ENCODE measurements at regions not wholly inside any gene's neighbourhood (a gene's known extent, or its start where the extent isn't known, plus 50 kb on each side); places are given as distances from the start of the nearest gene placed in this dataset.

- H2AFZ ChIP-seq (ENCODE audit: insufficient read depth, low read depth, low read length, poor library complexity, severe bottlenecking): no peak overlapping the region
- WGBS (ENCODE audit: insufficient coverage): 80% methylated on average over 1 of the region's 1 CpG
Observed at GRCh38 chr1:78385744-78386462, 104.9 kb upstream of the PTGFR start.

GRCh38 chr1:78387201-78387600 is 103.6 kb upstream of the PTGFR start:
- H3K4me1 Mint-ChIP-seq: no peaks in the 10 kb centered on the region
- intact Hi-C loops (cut with micrococcal nuclease): no loop called here
- no peaks in the 10 kb centered on the region for H3K36me3 Mint-ChIP-seq
- H3K9ac ChIP-seq (ENCODE audit: insufficient read depth, low read length, poor library complexity, severe bottlenecking): no peak overlapping the region
- H2AFZ ChIP-seq (ENCODE audit: insufficient read depth, low read depth, low read length, poor library complexity, severe bottlenecking): no peak overlapping the region
- no peaks in the 10 kb centered on the region for H3K36me3 ChIP-seq (replicated peaks in 1 of 2; ENCODE audit: control insufficient read depth in 1 of 2, insufficient read depth in 2 of 2, low read length in 2 of 2)
- no peak overlapping the region for H3K4me3 Mint-ChIP-seq
- H3K79me2 ChIP-seq (ENCODE audit: insufficient read depth, low read length): no peaks in the 10 kb centered on the region
- H3K4me3 ChIP-seq (replicated peaks in 1 of 3; ENCODE audit: low read depth in 2 of 3, low read length in 3 of 3): no peak overlapping the region
- no peak overlapping the region for H3K27ac Mint-ChIP-seq
- no peak overlapping the region for H3K27ac ChIP-seq (ENCODE audit: low read depth in 1 of 2, low read length in 2 of 2)
- H3K9me3 ChIP-seq (replicated peaks in 1 of 2; ENCODE audit: control insufficient read depth in 1 of 2, insufficient read depth in 1 of 2, low read length in 2 of 2): no peaks in the 10 kb centered on the region
- H3K27me3 Mint-ChIP-seq (ENCODE audit: low read depth in 3 of 3): no peaks in the 10 kb centered on the region
- no peak for TF ChIP-seq CTCF (IDR thresholded peaks at IDR 0.05)
- DNase-seq: no peak
- no peak overlapping the region for H3K4me2 ChIP-seq (replicated peaks; ENCODE audit: extremely low read depth, low read length, poor library complexity, severe bottlenecking)
- no peaks in the 10 kb centered on the region for H3K4me1 ChIP-seq (ENCODE audit: control insufficient read depth in 1 of 2, insufficient read depth in 2 of 2, low read length in 2 of 2)
- H3K27me3 ChIP-seq (ENCODE audit: control insufficient read depth in 2 of 2, insufficient read depth in 2 of 2, low read length in 2 of 2): no peaks in the 10 kb centered on the region
- no peaks in the 10 kb centered on the region for H4K20me1 ChIP-seq (ENCODE audit: insufficient read depth, low read length)
- WGBS (ENCODE audit: insufficient coverage): no CpG with 5 or more reads among the region's 2 CpGs
- H3K9me3 Mint-ChIP-seq: peaks cover 0 to 4% (median 0%) of the 10 kb centered on the region in 7 donors

More at GRCh38 chr1:78385744-78386462, 104.9 kb upstream of the PTGFR start:
- DNase-seq: no peak
- H3K9me3 Mint-ChIP-seq: peaks cover 0 to 5% (median 0%) of the 10 kb centered on the region in 7 donors
- H3K4me1 Mint-ChIP-seq: no peaks in the 10 kb centered on the region
- TF ChIP-seq CTCF (IDR thresholded peaks at IDR 0.05): no peak
- Histone ChIP-seq H3K9ac (ENCODE audit: insufficient read depth, low read length, poor library complexity, severe bottlenecking) (no peak overlapping the region), H4K20me1 (ENCODE audit: insufficient read depth, low read length) (no peaks in the 10 kb centered on the region), H3K79me2 (ENCODE audit: insufficient read depth, low read length) (no peaks in the 10 kb centered on the region), H3K27me3 (ENCODE audit: control insufficient read depth in 2 of 2, insufficient read depth in 2 of 2, low read length in 2 of 2) (no peaks in the 10 kb centered on the region), H3K36me3 (replicated peaks in 1 of 2; ENCODE audit: control insufficient read depth in 1 of 2, insufficient read depth in 2 of 2, low read length in 2 of 2) (no peaks in the 10 kb centered on the region), H3K4me3 (replicated peaks in 1 of 3; ENCODE audit: low read depth in 2 of 3, low read length in 3 of 3) (no peak overlapping the region), H3K27ac (ENCODE audit: low read depth in 1 of 2, low read length in 2 of 2) (no peak overlapping the region), H3K4me1 (ENCODE audit: control insufficient read depth in 1 of 2, insufficient read depth in 2 of 2, low read length in 2 of 2) (no peaks in the 10 kb centered on the region), H3K4me2 (replicated peaks; ENCODE audit: extremely low read depth, low read length, poor library complexity, severe bottlenecking) (no peak overlapping the region), H3K9me3 (replicated peaks in 1 of 2; ENCODE audit: control insufficient read depth in 1 of 2, insufficient read depth in 1 of 2, low read length in 2 of 2) (no peaks in the 10 kb centered on the region)
- H3K27me3 Mint-ChIP-seq (ENCODE audit: low read depth in 3 of 3): no peaks in the 10 kb centered on the region
- no peaks in the 10 kb centered on the region for H3K36me3 Mint-ChIP-seq
- intact Hi-C loops (cut with micrococcal nuclease): no loop called here
- H3K4me3 Mint-ChIP-seq: no peak overlapping the region
- H3K27ac Mint-ChIP-seq: no peak overlapping the region

All from CD14-positive monocyte (primary cell).